Fibroblast of pulmonary artery (primary cell): ENCODE measurements at regions not wholly inside any gene's neighbourhood (a gene's known extent, or its start where the extent isn't known, plus 50 kb on each side); places are given as distances from the start of the nearest gene placed in this dataset.
A peak's percentile ranks its signal among the peaks of the same experiment; 100 is the strongest.

Experiments used
- DNase-seq: peaks from one replicate; pipeline ENCODE4 v3.0.0-alpha.2; 2010; ENCODE audit warnings: low read depth
- H3K4me3 ChIP-seq: replicated peaks from 2 replicates; pipeline ENCODE4 v1.5.1; 2011; ENCODE audit warnings: low read depth, mild to moderate bottlenecking, control low read depth, low read length, moderate library complexity
- CTCF ChIP-seq: IDR thresholded peaks from 2 replicates; pipeline ENCODE4 v1.5.1; 2011; ENCODE audit warnings: mild to moderate bottlenecking, control low read depth, low read length, inconsistent platforms; ENCODE audit errors: missing control alignments

DNA sequence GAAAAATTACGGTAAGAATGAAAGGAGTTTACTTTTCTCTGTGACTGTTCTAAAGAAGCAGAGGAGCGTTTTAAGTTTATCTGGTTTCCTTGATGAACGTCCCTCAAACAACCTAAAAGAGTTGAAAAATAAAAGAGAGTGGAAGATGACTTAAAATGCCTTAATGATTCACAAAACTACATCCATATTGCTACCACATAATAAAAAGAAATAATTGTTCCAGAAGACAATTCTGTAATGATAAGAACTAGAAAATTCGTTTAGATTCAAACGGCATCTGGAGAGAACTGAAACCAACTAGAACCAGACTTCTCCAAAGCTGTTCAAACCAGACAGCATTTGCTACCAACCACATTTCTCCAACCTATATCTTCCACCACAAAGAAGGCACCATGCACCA is 68.1 kb downstream of the TEKT4 start:
- no peak for TF ChIP-seq CTCF
- no peak overlapping the region for H3K4me3 ChIP-seq
- DNase-seq = no peak

DNA sequence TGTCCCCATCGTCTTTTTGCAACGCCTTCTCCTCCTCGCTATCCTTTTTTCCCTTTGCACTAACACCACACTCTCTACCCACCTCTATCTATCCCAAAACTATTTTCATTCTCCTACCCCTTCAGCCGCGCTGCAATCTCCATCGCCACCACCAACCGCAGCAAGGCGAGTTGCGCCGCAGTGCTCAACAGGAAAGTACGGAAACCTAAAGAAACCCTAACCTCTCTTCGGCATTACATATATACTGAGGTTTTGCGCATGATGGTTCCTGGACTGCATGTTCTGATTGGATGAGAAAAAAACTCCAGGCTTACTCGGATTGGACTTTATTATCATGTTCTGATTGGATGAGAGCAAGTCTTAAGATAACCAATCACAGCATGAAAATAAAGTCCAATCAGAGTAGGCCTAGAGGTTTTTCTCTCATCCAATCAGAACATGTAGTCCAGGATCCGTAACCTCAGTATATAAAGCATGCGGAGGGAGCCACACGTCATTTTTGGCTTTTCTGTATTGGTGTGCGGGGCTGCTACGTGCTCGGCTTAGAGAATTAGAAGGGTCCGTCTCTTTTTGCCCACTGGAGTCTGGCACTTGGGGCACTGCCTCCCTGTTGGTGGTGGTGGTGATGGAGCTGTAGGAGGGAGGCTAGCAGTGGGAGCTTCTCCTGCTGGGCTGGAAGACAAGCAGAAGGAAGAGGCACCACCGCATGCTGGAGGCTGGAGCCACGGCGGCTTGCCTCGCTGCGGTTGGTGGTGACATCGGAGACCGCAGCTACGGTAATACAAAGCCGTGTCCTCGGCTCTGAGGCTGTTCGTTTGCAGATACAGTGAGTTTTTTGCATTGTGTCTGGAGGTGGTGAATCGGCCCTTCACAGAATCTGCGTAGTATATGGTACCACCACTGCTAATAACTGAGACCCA is 76.1 kb downstream of the TEKT4 start:
- DNase-seq = no peak
- TF ChIP-seq CTCF = no peak
- no peak overlapping the region for H3K4me3 ChIP-seq

DNA sequence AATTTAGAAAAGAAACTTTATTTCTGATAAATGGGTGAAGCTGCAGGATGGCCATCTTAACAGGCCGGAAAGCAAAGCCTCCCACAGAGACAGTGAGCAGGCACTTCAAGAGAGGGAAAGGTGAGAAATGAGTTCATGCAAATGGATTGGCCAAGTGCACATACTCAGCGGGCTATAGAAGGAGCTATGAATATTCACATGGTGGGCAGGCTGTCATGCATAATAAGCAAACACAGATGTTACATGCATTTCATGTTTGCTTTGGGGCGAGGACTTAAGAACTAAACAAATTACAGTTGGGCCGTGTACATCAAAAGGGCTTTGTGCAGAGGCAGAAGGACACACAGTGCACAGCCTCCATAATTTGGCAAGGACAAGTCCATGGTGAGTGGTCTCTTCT is 69.8 kb upstream of the MAL start:
- TF ChIP-seq CTCF = no peak
- H3K4me3 ChIP-seq = no peak overlapping the region
- DNase-seq = no peak

- H3K4me3 ChIP-seq = no peak overlapping the region
- DNase-seq = peak; percentile 39
- TF ChIP-seq CTCF = peak; percentile 94
Measured at GRCh38 chr2:94956797-94957391, 68.6 kb upstream of the MAL start.

DNA sequence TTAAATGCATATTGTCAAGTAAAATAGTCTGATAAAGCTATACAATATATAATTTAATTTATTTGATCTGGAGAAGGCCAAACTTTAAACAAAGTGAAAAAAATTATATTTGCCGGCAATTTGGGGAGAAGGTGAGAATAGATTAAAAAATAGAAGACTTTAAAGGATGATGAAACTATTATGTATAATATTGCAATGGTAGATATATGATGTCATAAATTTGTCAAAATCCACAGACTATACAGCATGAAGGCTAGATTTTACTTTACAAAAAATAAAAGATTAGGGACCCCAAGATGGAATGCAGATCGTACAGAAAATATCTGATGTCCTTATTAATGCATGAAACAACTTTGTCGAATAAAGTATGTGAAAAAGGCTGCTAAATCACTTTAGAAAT is 67.3 kb upstream of the MAL start:
- no peak overlapping the region for H3K4me3 ChIP-seq
- DNase-seq = no peak
- TF ChIP-seq CTCF = no peak

DNA sequence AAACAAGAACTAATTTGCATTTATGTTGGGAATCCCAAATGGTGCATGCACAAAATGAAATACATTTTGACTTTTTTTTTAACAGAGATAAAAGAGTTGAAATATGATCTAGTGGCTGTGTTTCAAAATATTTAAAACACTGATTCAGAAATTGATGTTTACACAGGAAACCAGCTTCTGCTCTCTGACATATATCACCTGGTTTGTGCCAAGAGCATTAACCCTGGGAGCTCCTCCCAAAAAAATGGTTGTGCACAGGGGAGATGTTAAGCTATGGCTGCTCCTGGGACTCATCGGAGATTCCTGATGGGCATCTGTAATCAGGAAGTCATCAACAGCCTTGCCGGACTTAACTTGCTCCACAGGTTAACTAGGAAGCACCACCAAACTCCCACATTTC is 65.2 kb upstream of the MAL start:
- H3K4me3 ChIP-seq = no peak overlapping the region
- TF ChIP-seq CTCF = no peak
- DNase-seq = no peak

DNA sequence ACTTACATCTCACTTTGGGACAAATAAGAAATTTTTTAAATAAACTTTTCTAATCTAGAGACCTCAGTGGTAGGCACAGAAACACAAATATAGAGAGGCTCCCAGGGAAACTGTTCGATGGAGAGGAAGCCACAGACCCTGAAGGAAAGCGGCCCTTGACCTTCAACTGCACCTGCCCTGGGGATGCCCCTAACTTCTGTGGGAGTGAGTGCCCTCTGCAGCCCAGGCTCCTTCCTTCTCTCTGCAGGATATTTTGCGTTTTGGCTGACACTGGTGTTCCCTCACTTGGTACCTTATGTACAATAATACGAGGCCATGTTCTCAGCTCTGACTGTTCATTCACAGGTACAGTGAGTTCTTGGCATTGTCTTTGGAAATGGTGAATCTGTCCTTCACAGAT is 64.8 kb upstream of the MAL start:
- DNase-seq = no peak
- no peak for TF ChIP-seq CTCF

More for the DNA sequence above, 64.8 kb upstream of the MAL start:
- no peak overlapping the region for H3K4me3 ChIP-seq
